HPDE6-E6E7 (cell line): ENCODE measurements at regions not wholly inside any gene's neighbourhood (a gene's known extent, or its start where the extent isn't known, plus 50 kb on each side); places are given as distances from the start of the nearest gene placed in this dataset.
"Not testable (repeated sequence)": the region's sequence is repeated elsewhere in the genome, so short reads cannot be mapped to it uniquely, and the experiment has no call there.

Experiments
- DNase-seq: peaks from one replicate; pipeline ENCODE4 v3.0.0; 2011; ENCODE audit warnings: missing footprints; ENCODE audit errors: extremely low spot score

DNA sequence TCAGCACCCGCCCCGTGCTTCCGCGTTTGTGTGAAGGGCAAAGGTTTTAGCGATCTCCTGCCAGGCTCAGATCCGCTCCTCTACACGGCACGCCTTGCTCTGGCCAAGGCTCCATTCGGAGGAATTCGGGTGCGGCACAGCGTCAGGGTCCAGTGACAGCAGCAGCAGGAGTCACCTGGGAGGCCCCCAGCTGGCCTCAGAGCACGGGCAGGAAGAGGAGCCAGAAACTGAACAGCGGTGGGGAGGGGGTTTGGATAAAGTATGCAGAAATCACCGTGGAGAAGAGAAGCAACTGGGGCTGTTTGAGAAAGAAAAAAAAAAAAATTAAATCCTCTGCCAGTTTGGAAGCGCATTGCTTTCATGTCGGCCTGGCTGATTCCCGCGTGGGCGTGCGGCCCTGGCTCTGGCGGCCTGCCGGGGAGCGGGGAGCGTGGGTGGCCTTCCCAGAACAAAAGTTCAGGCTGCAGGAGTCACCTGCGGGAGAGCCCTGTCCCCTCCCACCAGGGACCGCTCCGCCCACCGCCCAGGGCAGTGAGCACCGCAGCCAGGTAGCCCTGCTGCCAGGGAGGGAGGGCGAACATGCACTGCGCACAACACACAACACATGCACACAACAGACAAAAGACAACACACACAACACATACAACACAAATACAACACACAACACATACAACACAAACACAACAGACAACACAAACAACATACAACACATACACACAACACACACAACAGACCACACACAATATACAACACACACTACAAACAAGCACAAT is 107.6 kb downstream of the ETS2 start:
- DNase-seq: peak; percentile 83

DNA sequence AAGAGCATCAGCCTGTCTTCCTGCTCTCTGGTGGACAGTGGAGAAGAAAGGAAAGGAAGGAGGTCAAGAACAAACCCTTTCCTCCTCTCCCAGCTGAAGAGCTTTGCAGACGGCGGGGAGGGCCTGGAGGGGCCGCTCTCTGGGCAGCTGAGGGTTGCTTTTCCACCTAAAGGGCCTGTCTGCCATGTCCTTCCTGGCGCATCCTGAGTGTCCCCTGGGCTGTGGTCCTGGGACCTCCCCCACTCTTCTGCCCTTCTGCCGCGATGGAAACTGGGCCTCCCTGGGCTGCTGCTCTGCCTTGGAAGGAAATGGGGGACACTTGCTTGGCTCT is 107.0 kb downstream of the ETS2 start:
- DNase-seq: no peak

DNA sequence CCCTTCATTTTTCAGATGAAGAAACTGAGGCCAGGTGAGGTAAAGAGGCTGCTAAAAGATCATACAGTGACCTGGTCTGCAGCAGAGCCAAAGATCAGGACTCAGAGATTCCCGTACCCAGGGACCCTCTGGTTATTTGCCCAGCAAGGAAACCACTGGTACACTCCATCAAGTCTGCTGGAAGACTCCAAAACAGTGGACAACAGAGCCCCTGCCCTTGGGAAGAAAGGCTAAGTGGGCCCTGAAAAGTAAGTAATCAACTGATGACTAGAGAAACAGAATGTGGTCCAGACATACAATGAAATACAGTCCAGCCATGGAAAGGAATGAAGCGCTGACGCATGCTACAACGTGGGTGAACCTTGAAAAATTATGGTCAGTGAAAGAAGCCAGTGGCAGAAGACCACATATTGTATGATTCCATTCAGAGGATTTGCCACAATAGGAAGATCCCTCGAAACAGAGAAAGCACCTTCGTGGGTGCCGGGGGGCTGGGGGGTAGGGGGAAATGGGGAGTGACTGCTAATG is 106.4 kb downstream of the ETS2 start:
- DNase-seq: no peak

DNA sequence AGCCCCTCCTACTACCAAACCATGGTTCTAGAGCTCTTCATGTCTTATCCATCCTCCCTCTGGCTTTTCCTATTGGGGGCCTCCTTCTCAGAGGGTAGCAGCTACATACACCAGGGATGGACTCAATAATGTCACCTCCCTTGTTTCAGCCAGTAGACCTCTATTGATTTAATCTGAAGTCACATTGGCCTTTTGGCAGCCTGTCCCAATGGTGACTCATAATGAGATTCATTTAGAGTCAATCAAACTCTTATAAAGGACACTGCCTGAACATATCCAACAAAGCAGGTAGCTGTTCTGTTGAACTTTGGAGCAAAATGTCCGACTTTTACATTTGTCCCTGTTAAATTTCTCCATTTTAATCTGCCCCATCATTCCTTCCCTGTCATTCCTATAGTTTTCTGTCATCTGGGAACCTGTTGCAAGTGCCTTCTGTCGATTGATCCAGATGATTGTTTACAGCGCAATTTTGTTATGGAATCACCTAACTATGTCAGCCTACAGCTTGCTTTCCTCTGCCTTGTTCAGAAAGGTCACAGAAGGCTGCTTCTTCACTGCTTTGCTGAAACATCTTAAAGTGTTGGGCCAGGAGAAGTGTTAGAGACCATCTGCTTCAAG is 105.9 kb downstream of the ETS2 start:
- no peak for DNase-seq

GRCh38 chr21:38910390-38911067 is 104.8 kb downstream of the ETS2 start:
- DNase-seq: peak; percentile 56

GRCh38 chr21:38909929-38910328 is 104.2 kb downstream of the ETS2 start:
- no peak for DNase-seq

- no peak for DNase-seq
Measured at GRCh38 chr21:38909109-38909508, 103.4 kb downstream of the ETS2 start.

DNA sequence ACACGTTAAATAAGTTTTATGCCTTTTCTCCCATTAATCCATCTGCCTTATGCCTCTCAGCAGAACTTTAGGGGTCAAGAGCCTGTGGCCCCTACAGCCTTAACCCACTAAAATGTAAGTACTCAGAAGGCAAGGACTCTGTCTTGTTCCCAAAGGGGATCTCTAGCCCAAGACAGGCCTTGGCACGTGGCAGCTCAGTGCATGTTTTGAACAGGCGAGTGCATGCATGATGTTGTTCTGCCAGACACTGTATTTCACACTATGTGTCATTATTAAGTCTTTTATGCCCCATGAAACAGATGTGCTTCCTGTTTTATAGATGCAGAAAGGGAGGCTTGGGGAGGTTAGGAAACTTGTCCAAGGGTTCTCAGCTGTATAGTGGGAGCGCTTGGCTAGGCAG is 102.8 kb downstream of the ETS2 start:
- DNase-seq: no peak

GRCh38 chr21:38905752-38906151 is 100.0 kb downstream of the ETS2 start:
- no peak for DNase-seq

GRCh38 chr21:38905328-38905727 is 99.6 kb downstream of the ETS2 start:
- DNase-seq: no peak

GRCh38 chr21:38903690-38904139 is 98.0 kb downstream of the ETS2 start:
- DNase-seq: peak; percentile 91

DNA sequence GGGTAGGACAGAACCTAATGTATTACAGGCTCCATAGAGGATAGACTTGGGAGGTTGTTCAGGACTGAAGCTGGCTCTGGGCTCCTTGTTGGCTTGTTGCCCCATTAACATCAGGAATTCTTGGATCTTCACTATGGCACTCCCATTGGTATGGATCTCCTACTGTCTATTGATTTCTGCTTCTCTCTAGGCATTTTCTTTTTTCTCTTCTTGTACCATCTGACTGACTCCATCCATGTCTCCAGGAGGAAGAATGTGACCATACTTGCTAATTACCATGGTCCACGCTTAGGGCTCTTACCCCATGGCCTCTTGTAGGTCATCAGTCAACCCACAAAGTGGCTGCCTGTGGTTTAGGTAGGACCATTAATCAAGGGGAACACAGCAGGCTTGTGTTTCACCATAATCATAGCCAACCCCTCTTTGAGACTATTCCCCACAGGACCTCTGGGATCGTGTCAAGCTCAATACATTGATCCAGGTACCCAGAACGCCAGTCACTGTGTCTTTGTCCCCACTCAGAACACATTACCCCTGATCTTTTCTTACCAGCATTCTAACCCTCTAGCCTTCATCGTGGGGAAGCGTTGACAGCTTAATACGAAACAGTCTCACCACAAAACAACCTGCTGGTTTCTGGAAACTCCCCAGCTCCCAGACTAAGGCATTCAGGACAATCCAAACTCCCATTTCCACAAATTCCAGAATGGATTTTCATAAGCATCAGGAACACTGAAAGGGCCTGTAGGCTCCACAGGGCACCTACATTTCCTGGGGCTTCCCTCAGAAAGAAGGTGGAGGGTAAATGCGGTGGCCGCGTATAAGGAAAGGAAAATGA is 97.1 kb downstream of the ETS2 start:
- DNase-seq: no peak

GRCh38 chr21:38900499-38900898 is 94.8 kb downstream of the ETS2 start:
- no peak for DNase-seq

DNA sequence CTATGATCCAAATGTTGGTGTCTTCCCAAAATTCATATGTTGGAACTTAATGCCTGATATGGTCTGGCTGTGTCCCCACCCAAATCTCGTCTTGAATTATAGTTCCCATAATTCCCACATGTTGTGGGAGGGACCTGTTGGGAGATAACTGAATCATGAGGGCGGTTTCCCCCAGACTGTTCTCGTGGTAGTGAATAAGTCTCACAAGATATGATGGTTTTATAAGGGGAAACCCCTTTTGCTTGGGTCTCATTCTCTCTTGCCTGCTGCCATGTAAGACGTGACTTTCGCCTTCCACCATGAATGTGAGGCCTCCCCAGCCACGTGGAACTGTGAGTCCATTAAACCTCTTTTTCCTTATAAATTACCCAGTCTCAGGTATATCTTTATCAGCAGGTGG is 94.3 kb downstream of the ETS2 start:
- DNase-seq: not testable (repeated sequence)

GRCh38 chr21:38899277-38899947 is 93.7 kb downstream of the ETS2 start:
- no peak for DNase-seq

DNA sequence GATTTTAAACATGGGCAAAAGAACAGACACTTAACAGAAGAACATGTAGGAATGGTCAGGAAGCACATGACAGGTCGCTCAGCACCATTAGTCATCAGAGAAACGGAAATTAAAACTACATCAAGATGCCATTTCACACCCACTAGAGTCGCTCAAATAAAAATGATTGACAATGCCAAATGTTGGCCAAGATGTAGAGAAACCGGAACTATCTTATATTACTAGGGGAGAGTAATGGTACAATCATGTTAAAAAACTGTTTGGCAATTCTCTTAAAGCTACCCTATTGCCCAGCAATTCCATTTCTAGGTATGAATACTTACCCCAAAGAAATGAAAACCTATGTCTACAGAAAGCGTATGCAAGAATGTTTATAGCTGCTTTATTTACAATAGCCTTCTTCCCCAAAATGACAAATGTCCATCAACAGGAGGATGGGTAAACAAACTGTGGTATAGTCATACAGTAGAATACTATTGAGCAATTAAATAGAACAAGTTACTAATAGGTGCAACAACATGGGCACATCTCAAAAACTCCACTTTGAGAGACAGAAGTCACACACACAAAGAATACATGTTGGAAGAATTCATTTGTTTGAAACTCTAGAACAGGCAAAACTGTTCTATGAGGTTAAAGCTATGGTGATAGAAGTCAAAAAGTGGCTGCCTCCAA is 92.8 kb downstream of the ETS2 start:
- no peak for DNase-seq

- DNase-seq: no peak
Measured at GRCh38 chr21:38897532-38898421, 92.0 kb downstream of the ETS2 start.

- no peak for DNase-seq
Measured at GRCh38 chr21:38894899-38895298, 89.2 kb downstream of the ETS2 start.

GRCh38 chr21:38888991-38889561 is 83.3 kb downstream of the ETS2 start:
- no peak for DNase-seq
